DOHH2 (cell line): ENCODE measurements at regions not wholly inside any gene's neighbourhood (a gene's known extent, or its start where the extent isn't known, plus 50 kb on each side); places are given as distances from the start of the nearest gene placed in this dataset.

ENCODE experiments used
- CTCF ChIP-seq: fragments of 200-600 bp; sonication (generic); IDR thresholded peaks from one replicate; pipeline ENCODE4 v1.5.1; 2014; ENCODE audit warnings: antibody characterized with exemption, mild to moderate bottlenecking, low read depth, low read length; ENCODE audit not compliant: poor library complexity, severe bottlenecking
- EZH2phosphoT487 ChIP-seq: fragments of 200-600 bp; sonication (generic); IDR thresholded peaks from 2 replicates; pipeline ENCODE4 v1.6.1; 2017; ENCODE audit warnings: borderline replicate concordance, mild to moderate bottlenecking, antibody characterized with exemption, low read length, moderate library complexity, mixed read lengths

- TF ChIP-seq CTCF: no peak
- TF ChIP-seq EZH2phosphoT487: no peak
Observed at GRCh38 chr7:25815711-25816110, 336.3 kb upstream of the NFE2L3 start.
